HG03095 (cell line): ENCODE measurements at regions not wholly inside any gene's neighbourhood (a gene's known extent, or its start where the extent isn't known, plus 50 kb on each side); places are given as distances from the start of the nearest gene placed in this dataset.
"Not testable (repeated sequence)": the region's sequence is repeated elsewhere in the genome, so short reads cannot be mapped to it uniquely, and the experiment has no call there.

ENCODE experiments used
- ATAC-seq: cut with Tn5 transposase; IDR thresholded peaks from one replicate; pipeline ENCODE4 v1.9.1; 2021; ENCODE audit warnings: moderate library complexity; ENCODE audit not compliant: unreplicated experiment

- ATAC-seq, result no peak
These were observed 128.2 kb downstream of the SLC7A11 start for GRCh38 chr4:138113819-138114400.

DNA sequence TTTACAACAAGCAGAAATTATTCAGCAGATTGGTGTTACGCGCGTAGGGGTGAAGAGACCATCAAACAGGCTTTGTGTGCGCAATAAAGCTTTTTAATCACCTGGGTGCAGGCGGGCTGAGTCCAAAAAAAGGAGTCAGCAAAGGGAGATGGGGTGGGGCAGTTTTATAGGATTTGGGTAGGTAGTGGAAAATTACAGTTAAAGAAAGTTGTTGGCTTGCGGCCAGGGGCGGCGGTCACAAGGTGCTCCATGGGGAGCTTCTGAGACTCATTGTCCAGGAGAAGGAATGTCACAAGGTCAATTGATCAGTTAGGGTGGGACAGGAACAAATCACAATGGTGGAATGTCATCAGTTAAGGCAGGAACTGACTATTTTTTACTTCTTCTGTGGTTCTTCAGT is 129.3 kb downstream of the SLC7A11 start:
- not testable (repeated sequence) for ATAC-seq

DNA sequence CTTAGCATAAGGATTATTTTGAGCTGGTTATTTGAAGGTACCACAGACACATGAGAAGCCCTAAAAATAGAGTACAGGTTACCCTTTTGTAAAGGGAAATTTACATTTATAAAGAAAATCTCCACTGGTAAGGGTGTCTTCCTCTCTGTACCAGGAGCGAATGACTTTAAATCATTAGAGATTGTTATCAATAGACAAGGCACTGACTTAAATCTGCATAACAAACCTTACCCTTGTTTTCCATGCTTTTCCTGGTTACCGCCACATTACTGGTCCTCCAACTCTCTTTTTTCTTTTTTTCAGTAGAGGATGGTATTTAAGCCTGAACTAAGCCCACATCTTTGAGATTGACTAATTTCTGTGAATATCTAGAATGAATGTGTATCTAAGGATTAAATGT is 129.8 kb downstream of the SLC7A11 start:
- ATAC-seq, result no peak

DNA sequence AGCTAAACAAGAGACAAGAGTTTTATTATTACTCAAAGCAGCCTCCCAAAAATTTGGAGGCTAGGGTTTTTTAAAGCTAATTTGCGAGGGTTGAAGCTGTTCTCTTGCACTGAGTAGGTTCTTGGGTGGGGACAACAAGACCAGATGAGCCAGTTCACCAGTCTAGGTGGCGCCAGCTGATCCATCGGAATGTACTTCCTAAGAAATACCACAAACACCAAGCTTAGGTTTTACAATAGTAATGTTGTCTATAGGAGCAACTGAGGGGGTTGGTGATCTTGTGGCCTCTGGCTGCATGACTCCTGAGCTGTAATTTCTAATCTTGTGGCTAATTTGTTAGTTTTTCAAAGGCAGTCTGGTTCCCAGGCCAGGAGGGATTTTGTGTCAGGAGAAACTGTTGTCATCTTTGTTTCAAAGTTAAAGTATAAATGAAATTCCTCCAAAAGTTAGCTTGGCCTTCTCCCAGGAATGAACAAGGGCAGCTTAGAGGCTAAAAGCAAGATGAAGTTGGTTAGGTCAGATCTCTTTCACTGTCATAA is 130.6 kb downstream of the SLC7A11 start:
- ATAC-seq, result no peak

DNA sequence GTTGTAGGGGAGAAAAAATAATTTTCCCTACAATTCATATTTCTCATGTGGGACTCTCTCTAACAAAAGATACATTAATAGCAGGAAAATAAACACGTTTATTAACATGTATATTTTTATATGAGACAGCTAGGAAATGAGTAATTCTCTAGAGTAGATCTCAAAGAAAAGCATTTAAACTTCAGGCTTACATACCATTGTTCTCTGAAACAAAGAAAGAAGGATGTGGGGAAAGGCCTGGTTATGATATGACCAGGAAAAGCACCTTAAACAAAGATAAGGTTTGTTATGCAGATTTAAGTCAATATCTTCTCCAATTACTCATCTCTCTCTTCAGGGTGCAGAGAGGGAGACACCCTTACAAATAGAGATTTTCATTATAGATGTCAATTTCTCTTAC is 131.3 kb downstream of the SLC7A11 start:
- no peak for ATAC-seq

GRCh38 chr4:138107023-138107422 is 135.1 kb downstream of the SLC7A11 start:
- ATAC-seq, result no peak

DNA sequence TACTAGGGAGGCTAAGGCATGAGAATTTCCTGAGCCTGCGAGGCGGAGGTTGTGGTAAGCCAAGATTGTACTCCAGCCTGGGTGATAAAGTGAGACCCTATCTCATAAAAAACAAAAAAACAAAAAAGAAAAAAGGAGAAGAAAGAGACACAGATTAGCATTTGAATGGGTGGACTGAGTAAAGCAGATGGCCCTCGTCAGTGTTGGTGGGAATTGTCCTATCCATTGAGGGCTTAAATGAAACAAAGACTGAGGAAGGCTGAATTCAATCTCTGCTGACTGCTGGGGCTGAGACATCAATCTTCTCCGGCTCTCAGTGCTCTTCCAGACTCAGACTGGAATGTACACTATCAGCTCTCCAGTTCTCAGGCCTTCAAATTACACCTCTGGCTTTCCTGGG is 136.8 kb downstream of the SLC7A11 start:
- no peak for ATAC-seq

DNA sequence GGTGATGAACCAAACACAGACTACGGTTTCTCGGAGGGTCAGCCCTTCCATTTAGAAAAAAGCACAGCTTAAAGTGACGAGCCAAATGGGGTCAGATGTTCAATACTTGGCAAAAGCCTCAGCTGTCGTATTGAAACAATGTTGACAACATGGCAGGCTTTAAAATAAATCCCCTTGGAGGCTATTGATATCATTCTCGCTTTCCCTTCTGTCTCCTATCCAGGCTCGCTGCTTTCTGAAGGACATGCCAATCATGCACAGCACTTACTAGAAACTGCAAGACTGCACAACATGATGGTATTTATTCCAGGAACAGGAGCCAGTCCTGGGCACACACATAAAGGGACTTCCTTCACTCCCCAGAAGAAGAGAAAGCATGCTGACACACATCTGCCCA is 137.9 kb downstream of the SLC7A11 start:
- ATAC-seq, result no peak

DNA sequence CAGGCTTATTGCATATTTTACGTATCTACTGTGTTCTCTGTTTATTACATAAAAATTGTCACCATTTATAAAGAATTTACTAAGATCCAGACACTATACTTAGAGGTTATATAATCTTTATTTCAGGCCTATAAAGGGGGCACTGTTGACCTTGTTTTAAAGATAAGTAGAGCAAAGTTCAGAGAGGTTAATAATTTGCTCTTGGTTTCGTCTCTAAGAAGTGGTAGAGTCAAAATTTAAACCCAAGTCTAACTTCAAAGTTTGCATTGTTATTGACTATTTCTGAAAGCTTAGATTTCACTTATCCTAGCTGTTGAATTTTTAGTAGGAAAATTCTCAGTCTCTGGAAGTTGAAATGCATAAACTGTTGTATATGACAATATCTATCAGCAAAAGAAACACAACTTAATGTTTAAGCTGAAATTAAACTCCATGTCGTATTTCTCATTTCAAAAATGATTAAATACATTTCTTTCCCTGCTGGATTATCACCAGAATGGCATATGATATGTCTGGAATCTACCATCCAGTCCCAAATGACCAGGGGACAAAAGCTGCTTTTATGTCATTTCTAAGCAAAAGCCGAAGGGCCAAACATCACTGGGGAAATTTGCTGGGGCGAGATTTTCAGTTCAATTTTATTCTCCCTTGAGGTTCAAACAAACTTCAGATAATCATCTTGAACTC is 138.4 kb downstream of the SLC7A11 start:
- ATAC-seq, result no peak

DNA sequence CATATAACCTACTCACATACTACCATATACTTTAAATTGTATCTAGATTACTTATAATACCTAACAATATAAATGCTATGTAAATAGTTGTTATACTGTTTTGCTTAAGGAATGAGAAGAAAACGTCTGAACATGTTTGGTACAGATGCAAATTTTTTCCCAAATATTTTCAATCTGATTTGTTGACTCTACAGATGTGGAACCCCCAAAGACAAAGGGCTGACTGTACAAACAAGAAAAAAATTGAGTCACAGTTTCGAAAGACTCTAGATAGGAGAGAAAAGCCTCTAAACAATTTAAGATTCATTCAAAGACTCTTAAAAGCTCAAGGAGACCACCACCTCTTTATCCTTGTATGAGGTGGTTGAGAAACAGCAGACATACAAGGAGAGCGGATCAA is 142.8 kb downstream of the SLC7A11 start:
- ATAC-seq, result no peak

DNA sequence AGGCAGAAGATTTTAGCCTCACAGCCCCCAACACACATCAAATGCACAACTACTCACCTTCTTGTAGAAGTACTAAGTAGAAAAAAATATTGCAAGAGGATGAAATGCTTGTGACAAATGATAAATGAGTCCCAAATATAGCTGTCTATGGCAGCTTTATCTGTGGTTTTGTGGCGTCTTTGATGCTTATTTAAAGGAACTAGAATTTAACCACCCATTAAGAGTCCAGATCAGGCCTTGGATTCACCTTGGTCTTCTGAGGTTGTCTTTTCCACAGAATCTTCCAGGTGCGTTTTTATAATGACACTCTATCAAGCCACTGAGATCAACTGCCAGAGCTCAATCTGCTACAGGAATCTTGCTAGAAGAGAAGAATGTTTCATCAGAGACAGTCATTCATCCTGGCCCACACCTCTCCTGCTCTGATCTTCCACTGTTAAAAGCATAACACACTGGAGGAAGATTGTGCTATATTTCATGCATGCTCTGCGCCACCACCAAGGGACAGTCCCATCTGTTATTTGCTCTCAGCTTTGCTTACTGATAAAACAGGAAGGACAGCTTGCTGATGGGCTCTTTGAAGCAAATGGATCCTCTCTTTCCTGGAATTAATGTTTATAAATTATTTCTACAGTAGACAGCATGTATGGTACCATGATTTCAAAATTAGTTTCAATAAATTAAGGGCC is 144.1 kb downstream of the SLC7A11 start:
- no peak for ATAC-seq

- ATAC-seq, result no peak
These were observed 145.6 kb downstream of the SLC7A11 start for GRCh38 chr4:138096384-138097062.

DNA sequence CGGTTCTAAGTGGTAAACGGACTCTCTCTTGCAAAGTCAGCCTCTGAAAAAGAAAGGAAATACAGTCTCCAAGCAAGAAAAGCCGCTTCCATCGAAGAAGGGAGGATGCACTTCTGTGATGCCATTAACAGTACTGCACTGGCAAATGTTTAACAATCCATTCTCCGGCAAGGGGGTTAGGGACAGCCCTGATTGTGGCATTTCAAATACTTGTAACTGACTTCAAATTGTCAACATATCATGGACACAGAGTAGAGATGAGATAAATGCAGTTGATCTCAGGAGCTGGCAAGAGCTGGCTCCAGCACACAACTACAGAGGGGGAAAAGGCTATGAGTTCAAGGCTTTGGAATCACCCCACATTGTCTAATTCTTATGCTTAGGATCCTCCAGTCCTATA is 146.8 kb downstream of the SLC7A11 start:
- no peak for ATAC-seq

DNA sequence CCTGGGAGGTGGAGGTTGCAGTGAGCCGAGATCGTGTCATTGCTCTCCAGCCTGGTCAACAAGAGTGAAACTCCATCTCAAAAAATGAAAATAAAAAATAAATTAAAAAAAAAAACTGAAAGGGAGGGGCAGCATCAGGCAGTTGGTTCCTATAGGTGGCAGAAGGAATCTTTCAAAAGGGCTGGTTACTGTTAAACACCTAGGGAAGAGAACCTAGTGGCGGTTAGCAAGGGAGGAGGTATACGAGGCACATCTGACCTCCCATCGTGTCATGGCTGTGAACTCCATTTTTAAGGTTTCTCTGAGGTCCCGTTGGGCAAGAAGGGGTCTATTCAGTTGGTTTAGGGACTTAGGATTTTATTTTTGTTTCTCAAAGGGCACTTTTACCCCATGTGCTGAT is 150.1 kb downstream of the SLC7A11 start:
- no peak for ATAC-seq

GRCh38 chr4:138090918-138091676 is 151.1 kb downstream of the SLC7A11 start:
- no peak for ATAC-seq

DNA sequence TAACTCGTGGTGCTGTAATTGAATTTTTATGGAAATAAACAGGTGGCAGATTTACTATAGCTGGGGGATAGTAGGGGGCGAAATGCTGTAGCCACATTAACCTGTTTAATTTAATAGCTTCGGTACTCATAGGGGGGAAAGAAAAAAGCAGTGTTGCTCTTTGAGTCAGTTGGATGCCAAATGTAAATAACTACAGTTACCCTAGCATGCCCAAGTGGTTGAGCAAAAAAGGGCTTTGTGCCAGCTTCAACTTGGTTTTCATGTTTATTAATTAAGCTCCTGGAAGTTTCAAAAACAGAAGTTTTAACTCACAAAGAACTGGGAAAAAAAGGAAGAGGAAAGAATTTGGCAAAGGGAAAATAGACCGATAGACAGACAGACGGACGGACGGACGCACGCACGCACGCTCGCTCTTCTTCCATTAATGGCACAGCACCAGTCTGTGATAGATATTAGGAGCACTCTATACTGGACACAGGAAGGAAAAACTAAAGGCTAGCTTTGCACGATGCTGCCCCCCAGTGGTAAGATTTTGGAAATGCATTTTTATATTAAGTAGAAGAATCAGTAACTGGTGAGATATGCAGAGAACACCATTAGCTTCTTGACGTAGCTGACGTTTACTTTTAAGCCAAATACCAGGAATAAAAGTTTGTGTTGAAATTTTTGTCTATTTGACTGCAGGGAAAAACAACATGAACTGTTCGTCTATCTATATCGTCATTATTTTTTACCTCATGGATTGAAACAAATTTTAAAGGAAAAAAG is 151.8 kb downstream of the SLC7A11 start:
- peak; percentile 88 for ATAC-seq

DNA sequence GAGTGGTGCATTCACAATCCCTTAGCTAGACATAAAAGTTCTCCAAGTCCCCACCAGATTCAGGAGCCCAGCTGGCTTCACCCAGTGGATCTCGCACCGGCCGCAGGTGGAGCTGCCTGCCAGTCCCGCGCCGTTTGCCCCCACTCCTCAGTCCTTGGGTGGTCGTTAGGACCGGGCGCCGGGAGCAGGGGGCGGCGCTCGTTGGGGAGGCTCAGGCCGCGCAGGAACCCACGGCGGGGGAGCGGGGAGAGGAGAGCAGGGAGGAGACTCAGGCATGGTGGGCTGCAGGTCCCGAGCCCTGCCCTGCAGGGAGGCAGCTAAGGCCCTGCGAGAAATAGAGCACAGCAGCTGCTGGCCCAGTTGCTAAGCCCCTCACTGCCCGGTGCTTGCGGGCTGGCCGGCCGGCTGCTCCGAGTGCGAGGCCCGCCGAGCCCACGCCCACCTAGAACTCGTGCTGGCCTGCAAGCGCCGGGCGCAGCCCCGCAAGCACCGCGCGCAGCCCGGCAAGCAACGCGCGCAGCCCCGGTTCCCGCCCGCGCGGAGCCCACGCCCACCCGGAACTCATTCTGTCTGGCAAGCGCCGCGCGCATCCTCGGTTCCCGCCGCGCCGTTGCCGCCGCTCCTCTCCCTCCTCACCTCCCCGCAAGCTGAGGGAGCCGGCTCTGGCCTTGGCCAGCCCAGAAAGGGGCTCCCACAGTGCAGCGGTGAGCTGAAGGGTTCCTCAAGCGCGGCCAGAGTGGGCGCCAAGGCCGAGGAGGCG is 153.5 kb downstream of the SLC7A11 start:
- ATAC-seq, result no peak

DNA sequence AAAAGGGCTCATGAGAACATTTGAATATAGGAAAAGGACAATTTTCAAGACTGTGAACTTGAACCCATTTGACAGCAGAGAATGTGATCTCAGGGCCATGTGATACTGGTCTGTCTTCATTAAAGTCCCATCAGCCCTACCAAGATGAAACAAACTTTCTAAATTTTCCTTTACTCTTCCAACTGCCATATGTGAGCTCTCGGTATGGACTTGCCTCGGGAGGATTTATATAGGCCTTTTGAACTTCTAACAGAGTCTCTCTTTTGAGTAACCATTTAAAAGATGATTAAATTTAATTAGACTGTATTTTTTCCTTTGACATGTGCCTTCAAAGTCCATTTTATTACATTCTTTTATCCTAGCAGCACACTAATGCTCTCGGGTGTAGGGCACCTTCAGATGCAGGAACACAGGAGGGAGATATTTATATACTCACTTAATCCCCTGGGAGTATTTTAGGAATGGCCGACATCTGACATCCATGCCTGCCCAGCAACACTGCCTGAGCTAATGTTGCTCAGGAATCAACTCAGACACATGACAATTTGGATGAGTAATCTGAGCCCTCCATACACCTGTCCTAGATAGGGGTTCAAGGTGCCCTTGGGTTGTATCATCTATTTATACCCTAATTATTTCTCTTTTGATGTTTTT is 155.0 kb downstream of the SLC7A11 start:
- ATAC-seq, result no peak

GRCh38 chr4:138086611-138087041 is 155.5 kb downstream of the SLC7A11 start:
- no peak for ATAC-seq
